C4-2B (cell line): ENCODE measurements at regions not wholly inside any gene's neighbourhood (a gene's known extent, or its start where the extent isn't known, plus 50 kb on each side); places are given as distances from the start of the nearest gene placed in this dataset.

Experiments
- H3K27ac ChIP-seq: fragments of 450-650 bp; 2 replicates; pipeline ENCODE4 v1.5.1; 2017
- CTCF ChIP-seq: fragments of 450-650 bp; conservative IDR thresholded peaks from 2 replicates; pipeline ENCODE4 v1.5.1; 2017; ENCODE audit warnings: mild to moderate bottlenecking
- ZFX ChIP-seq: fragments of 450-650 bp; IDR thresholded peaks from 2 replicates; pipeline ENCODE4 v1.6.1; 2017

DNA sequence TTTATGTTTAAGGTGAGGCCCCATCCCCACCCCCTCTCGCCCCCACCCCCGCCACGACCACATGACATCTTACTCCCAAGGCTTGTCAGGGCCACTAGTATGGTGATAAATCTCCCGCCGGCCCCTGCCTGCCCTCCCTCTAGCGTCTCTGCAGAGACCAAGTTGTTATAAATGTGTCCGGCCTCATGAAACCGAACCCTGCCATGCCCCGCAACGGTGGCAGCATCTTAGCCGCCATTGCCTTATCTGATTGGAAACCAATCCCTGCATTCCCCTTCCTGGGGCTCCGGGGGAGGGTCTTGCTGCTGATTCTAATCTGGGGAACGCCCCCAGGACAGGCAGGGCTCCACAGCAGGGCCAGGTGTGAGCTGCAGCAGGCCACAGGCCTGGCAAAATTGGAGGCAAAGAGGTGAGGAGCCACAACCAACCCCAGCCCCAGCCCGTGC is 352.4 kb downstream of the C16orf95 start:
- TF ChIP-seq ZFX (no peak), CTCF (no peak)
- H3K27ac ChIP-seq = no peak overlapping the region

DNA sequence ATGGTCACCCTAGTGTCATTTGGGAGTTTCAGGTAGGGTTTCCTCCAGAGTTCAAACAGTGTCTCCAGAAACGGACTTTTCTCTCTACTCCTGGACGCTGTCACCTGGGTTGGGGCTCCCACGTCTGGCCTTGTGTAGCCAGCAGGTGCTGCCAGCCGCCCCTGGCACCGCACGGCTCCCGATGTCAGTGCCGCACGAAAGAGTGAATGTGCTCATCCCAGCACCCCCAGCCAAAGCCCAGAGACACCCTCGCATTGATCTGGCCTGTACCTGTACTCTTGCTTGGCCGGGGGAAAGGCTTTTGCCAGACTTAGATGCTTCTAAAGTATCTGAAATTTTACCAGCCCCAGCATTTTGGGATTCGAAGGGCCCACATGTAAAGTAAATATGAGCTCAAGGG is 351.9 kb downstream of the C16orf95 start:
- H3K27ac ChIP-seq = no peak overlapping the region
- TF ChIP-seq CTCF = no peak
- no peak for TF ChIP-seq ZFX

DNA sequence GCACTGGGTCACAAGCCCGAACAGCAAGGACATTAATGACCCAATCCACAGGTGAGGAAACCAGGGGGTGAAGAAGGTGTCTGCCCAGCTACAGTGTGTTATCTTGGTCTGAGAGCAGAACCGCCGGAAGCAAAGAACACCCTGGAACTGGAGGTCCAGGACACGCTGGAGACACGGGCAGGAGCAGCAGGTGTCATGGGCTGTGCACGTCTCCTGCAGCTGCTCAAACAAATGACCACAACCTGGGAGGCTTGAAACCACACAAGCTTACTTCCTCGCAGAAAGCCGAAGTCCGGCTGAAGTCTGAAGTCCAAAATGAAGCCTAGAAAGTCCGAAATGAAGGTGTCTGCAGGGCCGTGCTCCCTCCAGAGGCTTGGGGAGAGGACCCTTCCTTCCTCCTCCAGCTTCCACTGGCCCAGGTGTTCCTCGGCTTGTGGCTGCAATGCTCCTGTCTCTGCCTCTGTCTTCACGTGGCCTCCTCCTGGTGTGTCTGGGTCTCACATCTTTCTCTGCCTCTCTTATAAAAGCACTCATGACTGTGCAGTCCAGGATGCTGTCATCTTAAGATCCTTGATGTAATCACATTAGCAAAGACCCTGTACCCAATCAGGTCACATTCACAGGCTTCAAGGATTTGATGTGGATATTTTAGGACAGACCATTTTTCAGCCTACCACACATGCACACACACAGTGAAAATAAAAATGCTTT is 351.2 kb downstream of the C16orf95 start:
- H3K27ac ChIP-seq = no peak overlapping the region
- no peak for TF ChIP-seq ZFX
- TF ChIP-seq CTCF = no peak

GRCh38 chr16:86966777-86967176 is 350.4 kb downstream of the C16orf95 start:
- H3K27ac ChIP-seq = no peak overlapping the region
- TF ChIP-seq CTCF (no peak), ZFX (no peak)

GRCh38 chr16:86968866-86969265 is 348.3 kb downstream of the C16orf95 start:
- no peak overlapping the region for H3K27ac ChIP-seq
- TF ChIP-seq ZFX (no peak), CTCF (no peak)

- TF ChIP-seq ZFX (no peak), CTCF (no peak)
- no peak overlapping the region for H3K27ac ChIP-seq
Measured at GRCh38 chr16:86969716-86970115, 347.5 kb downstream of the C16orf95 start.

DNA sequence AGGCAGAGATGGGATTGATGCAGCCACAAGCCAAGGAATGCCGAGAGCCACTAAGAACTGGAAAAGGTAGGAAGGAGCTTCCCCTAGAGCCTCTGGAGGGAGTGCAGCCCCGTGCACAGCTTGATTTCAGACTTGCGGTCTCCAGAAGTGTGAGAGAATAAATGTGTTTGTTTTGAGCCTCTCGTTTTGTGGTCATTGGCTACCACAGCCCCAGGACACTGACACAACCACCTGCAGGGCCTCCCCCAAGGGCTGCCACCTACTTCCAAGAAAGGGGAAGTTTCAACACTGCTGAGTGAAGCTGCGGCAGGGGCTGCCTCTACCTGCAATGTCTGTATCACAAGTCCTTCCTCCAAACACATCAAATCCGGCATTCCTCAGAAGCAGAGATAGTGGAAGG is 346.9 kb downstream of the C16orf95 start:
- no peak overlapping the region for H3K27ac ChIP-seq

More for the DNA sequence above, 346.9 kb downstream of the C16orf95 start:
- TF ChIP-seq ZFX (no peak), CTCF (no peak)
